ENCODE measurements at regions not wholly inside any gene's neighbourhood (a gene's known extent, or its start where the extent isn't known, plus 50 kb on each side); places are given as distances from the start of the nearest gene placed in this dataset.
A peak's percentile ranks its signal among the peaks of the same experiment; 100 is the strongest.

DNA sequence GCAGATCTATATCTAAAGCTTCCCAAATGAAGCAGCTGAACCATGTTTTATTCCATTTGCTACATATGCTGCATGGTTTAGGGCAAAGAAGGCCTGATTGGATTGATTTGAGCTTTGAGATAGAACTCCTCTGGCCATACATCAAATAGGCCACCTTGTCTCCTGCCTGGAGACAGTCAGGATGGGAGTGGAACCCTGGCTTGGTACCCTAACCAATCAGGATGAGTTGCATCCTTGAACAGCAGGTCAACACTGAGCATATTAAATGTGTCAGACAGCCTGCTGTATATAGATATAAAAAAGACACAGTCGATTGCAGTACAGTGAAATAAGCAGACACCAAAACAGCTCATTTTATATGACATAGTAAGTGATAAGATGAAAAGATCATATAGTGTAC is 291.7 kb downstream of the NUAK1 start:
- no peaks in the 10 kb centered on the region for H3K79me2 ChIP-seq (ENCODE audit: control insufficient read depth, insufficient read depth, low read length, poor library complexity)
- no peak overlapping the region for H4K12ac ChIP-seq (ENCODE audit: low read depth, low read length)
- no peak overlapping the region for H2BK120ac ChIP-seq (ENCODE audit: insufficient read depth, low read length, poor library complexity)
- H3K23ac ChIP-seq (ENCODE audit: low read length), result no peak overlapping the region
- no peak overlapping the region for H4K91ac ChIP-seq (ENCODE audit: low read depth, low read length)
- no peaks in the 10 kb centered on the region for H3K27me3 ChIP-seq (ENCODE audit: insufficient read depth, low read length)
- no peak overlapping the region for H2AFZ ChIP-seq (ENCODE audit: insufficient read depth, low read length, poor library complexity)
- H2BK12ac ChIP-seq (ENCODE audit: low read length), result no peak overlapping the region
- H3K4me2 ChIP-seq (ENCODE audit: low read length), result no peak overlapping the region
- no peak overlapping the region for H4K8ac ChIP-seq (ENCODE audit: low read depth, low read length)
- H3K4me1 ChIP-seq (ENCODE audit: control insufficient read depth in 1 of 2, insufficient read depth in 2 of 2, low read length in 2 of 2), result no peaks in the 10 kb centered on the region
- H3K9ac ChIP-seq (ENCODE audit: low read length), result no peak overlapping the region
- H3K27ac ChIP-seq (ENCODE audit: low read depth, low read length), result no peak overlapping the region
- no peaks in the 10 kb centered on the region for H3K36me3 ChIP-seq (ENCODE audit: control insufficient read depth in 1 of 2, insufficient read depth in 2 of 2, low read length in 2 of 2)
- no peak overlapping the region for H2AK5ac ChIP-seq (ENCODE audit: low read length)
- no peak overlapping the region for H2BK5ac ChIP-seq (ENCODE audit: low read depth, low read length, poor library complexity)
- no CpG with 5 or more reads among the region's 1 CpG for WGBS (ENCODE audit: extremely low coverage, insufficient coverage, insufficient read length)
- no peak for DNase-seq
- no peak overlapping the region for H3K4me3 ChIP-seq (ENCODE audit: low read depth, low read length)
- no peak overlapping the region for H3K18ac ChIP-seq (ENCODE audit: low read length)
- H3K9me3 ChIP-seq (ENCODE audit: insufficient read depth, low read depth, low read length), result no peaks in the 10 kb centered on the region
- H3K4ac ChIP-seq (ENCODE audit: low read depth, low read length), result no peak overlapping the region
- peaks cover 1% of the 10 kb centered on the region for H3K79me1 ChIP-seq (ENCODE audit: low read length)
- H3K14ac ChIP-seq (ENCODE audit: low read length), result no peak overlapping the region

DNA sequence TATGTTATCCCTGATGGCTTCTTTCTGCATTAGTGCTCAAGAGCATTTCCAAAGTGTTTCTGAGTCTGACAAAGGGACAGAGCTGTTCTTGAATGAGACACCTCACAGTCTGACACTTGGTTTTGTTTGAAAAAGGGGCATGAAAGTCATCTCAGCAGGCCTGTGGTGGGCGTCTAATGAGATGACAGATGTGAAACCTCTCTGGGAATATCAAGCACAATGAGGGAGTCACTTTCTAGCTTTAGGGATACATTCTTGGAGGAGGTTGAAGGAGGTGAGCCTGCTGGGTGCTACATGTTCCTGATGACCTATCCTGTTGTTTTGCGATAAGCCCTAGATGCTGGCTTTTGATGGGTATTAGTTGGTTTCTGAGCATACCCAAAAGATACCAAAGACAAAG is 290.5 kb downstream of the NUAK1 start:
- no peak overlapping the region for H3K9ac ChIP-seq (ENCODE audit: low read length)
- H2BK120ac ChIP-seq (ENCODE audit: insufficient read depth, low read length, poor library complexity), result no peak overlapping the region
- no peak overlapping the region for H2AK5ac ChIP-seq (ENCODE audit: low read length)
- no peak overlapping the region for H4K91ac ChIP-seq (ENCODE audit: low read depth, low read length)
- no peak overlapping the region for H3K18ac ChIP-seq (ENCODE audit: low read length)
- no peak overlapping the region for H2AFZ ChIP-seq (ENCODE audit: insufficient read depth, low read length, poor library complexity)
- peaks cover 2% of the 10 kb centered on the region for H3K79me1 ChIP-seq (ENCODE audit: low read length)
- H2BK5ac ChIP-seq (ENCODE audit: low read depth, low read length, poor library complexity), result no peak overlapping the region
- no peak overlapping the region for H3K4me2 ChIP-seq (ENCODE audit: low read length)
- H3K4ac ChIP-seq (ENCODE audit: low read depth, low read length), result no peak overlapping the region
- no peak overlapping the region for H2BK12ac ChIP-seq (ENCODE audit: low read length)
- H4K12ac ChIP-seq (ENCODE audit: low read depth, low read length), result no peak overlapping the region
- H3K23ac ChIP-seq (ENCODE audit: low read length), result no peak overlapping the region
- H3K36me3 ChIP-seq (ENCODE audit: control insufficient read depth in 1 of 2, insufficient read depth in 2 of 2, low read length in 2 of 2), result no peaks in the 10 kb centered on the region
- WGBS (ENCODE audit: extremely low coverage, insufficient coverage, insufficient read length), result no CpG with 5 or more reads among the region's 2 CpGs
- DNase-seq, result no peak
- no peak overlapping the region for H3K27ac ChIP-seq (ENCODE audit: low read depth, low read length)
- no peak overlapping the region for H3K14ac ChIP-seq (ENCODE audit: low read length)
- no peaks in the 10 kb centered on the region for H3K9me3 ChIP-seq (ENCODE audit: insufficient read depth, low read depth, low read length)
- H3K4me1 ChIP-seq (ENCODE audit: control insufficient read depth in 1 of 2, insufficient read depth in 2 of 2, low read length in 2 of 2), result no peaks in the 10 kb centered on the region
- H3K4me3 ChIP-seq (ENCODE audit: low read depth, low read length), result no peak overlapping the region
- H3K79me2 ChIP-seq (ENCODE audit: control insufficient read depth, insufficient read depth, low read length, poor library complexity), result no peaks in the 10 kb centered on the region
- H3K27me3 ChIP-seq (ENCODE audit: insufficient read depth, low read length), result no peaks in the 10 kb centered on the region
- H4K8ac ChIP-seq (ENCODE audit: low read depth, low read length), result no peak overlapping the region

DNA sequence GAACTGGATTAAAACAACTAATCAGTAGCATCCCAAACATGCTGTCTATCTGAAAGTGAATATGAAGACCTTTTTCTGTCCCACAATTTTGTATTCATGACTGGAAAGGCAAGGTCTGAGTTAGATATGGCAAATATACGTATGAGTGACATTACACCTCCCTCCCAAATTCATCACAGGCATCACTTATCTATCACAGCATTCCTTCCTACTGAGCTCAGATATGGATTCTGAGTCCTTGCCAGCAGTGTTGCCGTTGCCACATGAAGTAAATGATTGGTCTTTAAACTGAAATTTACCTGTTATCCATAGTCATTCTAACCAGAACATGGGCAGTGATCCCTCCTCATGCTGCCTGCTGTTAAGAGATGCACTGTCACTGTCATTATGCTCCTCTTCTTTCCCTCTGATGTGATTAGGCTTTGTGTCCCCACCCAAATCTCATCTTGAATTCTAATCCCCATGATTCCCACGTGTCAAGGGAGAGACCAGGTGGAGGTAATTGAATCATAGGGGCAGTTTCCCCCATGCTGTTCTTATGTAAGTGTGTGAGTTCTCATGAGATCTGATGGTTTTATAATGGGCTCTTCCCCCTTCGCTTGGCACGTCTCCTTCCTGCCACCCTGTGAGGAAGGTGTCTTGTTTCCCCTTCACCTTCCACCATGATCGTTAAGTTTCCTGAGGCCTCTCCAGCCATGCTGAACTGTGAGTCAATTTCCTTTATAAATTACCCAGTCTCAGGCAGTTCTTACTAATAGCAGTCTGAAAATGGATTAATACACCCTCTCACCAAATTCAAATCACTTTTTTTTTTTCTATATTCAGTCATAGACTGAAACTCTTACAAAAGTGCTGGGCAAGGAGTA is 288.4 kb downstream of the NUAK1 start:
- no peaks in the 10 kb centered on the region for H3K36me3 ChIP-seq (ENCODE audit: control insufficient read depth in 1 of 2, insufficient read depth in 2 of 2, low read length in 2 of 2)

DNA sequence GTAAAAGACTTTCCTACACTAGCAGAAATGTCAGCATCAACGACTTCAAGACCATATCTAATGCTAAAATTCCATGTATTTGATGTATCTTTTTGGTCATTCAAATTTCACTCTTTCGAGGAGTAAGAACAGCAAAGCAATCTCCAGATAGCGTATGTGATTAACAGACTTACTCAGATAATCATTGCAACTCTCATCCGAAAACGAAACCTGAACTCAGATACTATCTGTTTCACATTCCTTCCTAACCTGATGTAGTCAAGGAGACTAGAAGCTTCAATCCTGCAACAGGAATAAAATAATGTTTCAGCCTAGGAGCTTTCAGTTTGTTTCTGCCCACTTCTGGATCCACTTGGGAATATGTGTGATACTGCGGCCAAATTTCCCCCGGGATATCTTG is 286.3 kb downstream of the NUAK1 start:
- H4K8ac ChIP-seq (ENCODE audit: low read depth, low read length), result no peak overlapping the region
- peak overlapping the region; percentile 15 for H3K4me2 ChIP-seq (ENCODE audit: low read length)
- no peak overlapping the region for H3K4me3 ChIP-seq (ENCODE audit: low read depth, low read length)
- H2BK5ac ChIP-seq (ENCODE audit: low read depth, low read length, poor library complexity), result no peak overlapping the region
- no peak overlapping the region for H2AK5ac ChIP-seq (ENCODE audit: low read length)
- no peak overlapping the region for H3K18ac ChIP-seq (ENCODE audit: low read length)
- H3K27me3 ChIP-seq (ENCODE audit: insufficient read depth, low read length), result no peaks in the 10 kb centered on the region
- no peaks in the 10 kb centered on the region for H3K79me2 ChIP-seq (ENCODE audit: control insufficient read depth, insufficient read depth, low read length, poor library complexity)
- H2BK12ac ChIP-seq (ENCODE audit: low read length), result no peak overlapping the region
- no peaks in the 10 kb centered on the region for H3K9me3 ChIP-seq (ENCODE audit: insufficient read depth, low read depth, low read length)
- H3K9ac ChIP-seq (ENCODE audit: low read length), result no peak overlapping the region
- H3K27ac ChIP-seq (ENCODE audit: low read depth, low read length), result no peak overlapping the region
- DNase-seq, result peak in 1 of 2 donors; percentile 77
- no peak overlapping the region for H4K91ac ChIP-seq (ENCODE audit: low read depth, low read length)
- no peak overlapping the region for H3K4ac ChIP-seq (ENCODE audit: low read depth, low read length)
- no peak overlapping the region for H2BK120ac ChIP-seq (ENCODE audit: insufficient read depth, low read length, poor library complexity)
- H3K36me3 ChIP-seq (ENCODE audit: control insufficient read depth in 1 of 2, insufficient read depth in 2 of 2, low read length in 2 of 2), result no peaks in the 10 kb centered on the region
- no peak overlapping the region for H4K12ac ChIP-seq (ENCODE audit: low read depth, low read length)
- H3K14ac ChIP-seq (ENCODE audit: low read length), result no peak overlapping the region
- H2AFZ ChIP-seq (ENCODE audit: insufficient read depth, low read length, poor library complexity), result no peak overlapping the region
- H3K23ac ChIP-seq (ENCODE audit: low read length), result no peak overlapping the region
- WGBS (ENCODE audit: extremely low coverage, insufficient coverage, insufficient read length), result no CpG with 5 or more reads among the region's 7 CpGs
- H3K79me1 ChIP-seq (ENCODE audit: low read length), result peaks cover 2% of the 10 kb centered on the region
- H3K4me1 ChIP-seq (ENCODE audit: control insufficient read depth in 1 of 2, insufficient read depth in 2 of 2, low read length in 2 of 2), result no peaks in the 10 kb centered on the region

More for the DNA sequence above, 288.4 kb downstream of the NUAK1 start:
- no peaks in the 10 kb centered on the region for H3K4me1 ChIP-seq (ENCODE audit: control insufficient read depth in 1 of 2, insufficient read depth in 2 of 2, low read length in 2 of 2)
- H3K4me3 ChIP-seq (ENCODE audit: low read depth, low read length), result no peak overlapping the region
- H4K12ac ChIP-seq (ENCODE audit: low read depth, low read length), result no peak overlapping the region
- no peaks in the 10 kb centered on the region for H3K79me2 ChIP-seq (ENCODE audit: control insufficient read depth, insufficient read depth, low read length, poor library complexity)
- no peak overlapping the region for H3K4ac ChIP-seq (ENCODE audit: low read depth, low read length)
- H4K91ac ChIP-seq (ENCODE audit: low read depth, low read length), result no peak overlapping the region
- no peak overlapping the region for H2AFZ ChIP-seq (ENCODE audit: insufficient read depth, low read length, poor library complexity)
- no peak overlapping the region for H3K9ac ChIP-seq (ENCODE audit: low read length)
- H2BK120ac ChIP-seq (ENCODE audit: insufficient read depth, low read length, poor library complexity), result no peak overlapping the region
- no CpG with 5 or more reads among the region's 6 CpGs for WGBS (ENCODE audit: extremely low coverage, insufficient coverage, insufficient read length)
- no peak overlapping the region for H3K14ac ChIP-seq (ENCODE audit: low read length)
- H3K23ac ChIP-seq (ENCODE audit: low read length), result no peak overlapping the region
- H3K9me3 ChIP-seq (ENCODE audit: insufficient read depth, low read depth, low read length), result no peaks in the 10 kb centered on the region
- no peak overlapping the region for H3K27ac ChIP-seq (ENCODE audit: low read depth, low read length)
- peaks cover 2% of the 10 kb centered on the region for H3K79me1 ChIP-seq (ENCODE audit: low read length)
- H2AK5ac ChIP-seq (ENCODE audit: low read length), result no peak overlapping the region
- H2BK5ac ChIP-seq (ENCODE audit: low read depth, low read length, poor library complexity), result no peak overlapping the region
- no peak overlapping the region for H3K18ac ChIP-seq (ENCODE audit: low read length)
- no peak overlapping the region for H3K4me2 ChIP-seq (ENCODE audit: low read length)
- DNase-seq, result peak in 1 of 2 donors; percentile 19
- H4K8ac ChIP-seq (ENCODE audit: low read depth, low read length), result no peak overlapping the region
- H3K27me3 ChIP-seq (ENCODE audit: insufficient read depth, low read length), result no peaks in the 10 kb centered on the region
- no peak overlapping the region for H2BK12ac ChIP-seq (ENCODE audit: low read length)
